HepG2 (cell line): ENCODE measurements at regions not wholly inside any gene's neighbourhood (a gene's known extent, or its start where the extent isn't known, plus 50 kb on each side); places are given as distances from the start of the nearest gene placed in this dataset.

Experiments used
- ATAC-seq: fragments of 200-7000 bp; cut with Tn5 transposase; 3 replicates; pipeline ENCODE4 v1.9.1; 2020; ENCODE audit warnings: mild to moderate bottlenecking, moderate library complexity
- BruUV-seq: library from RNA; stranded (reverse); fragments of 400-500 nt; replicated peaks from 2 replicates; lab custom pipeline; 2021; lab: Mats Ljungman, UMichigan
- CTCF ChIA-PET: fragments of 300-600 bp; formaldehyde crosslinking; extraction: SDS; loops from one replicate; lab custom pipeline; 2021; ENCODE audit warnings: low total read pairs, inconsistent platforms, low intra/inter-chr PET ratio; lab: Yijun Ruan, JAX
- POLR2A ChIA-PET: fragments of 350-600 bp; sonication (Branson Sonifier 250); formaldehyde crosslinking; loops from one replicate; lab custom pipeline; 2020; ENCODE audit warnings: antibody characterized with exemption, inconsistent platforms; lab: Yijun Ruan, JAX
- DNase-seq: peaks from one replicate; pipeline ENCODE4 v3.0.0-alpha.2; 2015; ENCODE audit warnings: low spot score
- FAIRE-seq: peaks from 3 replicates; lab custom pipeline; 2011; peaks lifted over from hg19 to GRCh38; lab: Jason Lieb, UNC
- H2AFZ ChIP-seq: one replicate; pipeline ENCODE4 v1.6.1; 2011; ENCODE audit warnings: low read length, inconsistent platforms
- H3K27ac ChIP-seq: fragments of 300-600 bp; 3 replicates; pipeline ENCODE4 v1.8.0; 2011; ENCODE audit warnings: mixed run types, mild to moderate bottlenecking, mixed read lengths, low read length, inconsistent platforms; ENCODE audit not compliant: insufficient read depth; ENCODE audit errors: extremely low read length
- H3K27me3 ChIP-seq, 2 experiments: fragments of 200-600 bp in 1 of 2; 2 replicates in 1 of 2; 3 replicates in 1 of 2; pipeline versions ENCODE4 v1.6.0 to v1.8.0; 2011; ENCODE audit warnings: low read length in 2 of 2, mild to moderate bottlenecking in 2 of 2, moderate library complexity in 2 of 2, inconsistent platforms in 1 of 2; ENCODE audit not compliant: insufficient read depth in 2 of 2, control insufficient read depth in 1 of 2
- H3K36me3 ChIP-seq, 2 experiments: fragments of 200-600 bp in 1 of 2; replicated peaks in 1 of 2; 2 replicates in 1 of 2; 3 replicates in 1 of 2; pipeline versions ENCODE4 v1.5.1 to v1.8.0; 2011; ENCODE audit warnings: low read length in 2 of 2, inconsistent platforms in 1 of 2; ENCODE audit not compliant: insufficient read depth in 2 of 2, control insufficient read depth in 1 of 2
- H3K4me1 ChIP-seq: 2 replicates; pipeline ENCODE4 v1.5.1; 2012; ENCODE audit warnings: low read length, inconsistent platforms; ENCODE audit not compliant: insufficient read depth
- H3K4me2 ChIP-seq: 2 replicates; pipeline ENCODE4 v1.6.0; 2011; ENCODE audit warnings: low read depth, low read length, inconsistent platforms
- H3K4me3 ChIP-seq, 3 experiments: fragments of 200-600 bp in 1 of 3; sonication (generic), shearing (Covaris generic) in 1 of 3; replicated peaks in 1 of 3; 2 replicates each; pipeline ENCODE4 v1.5.1; 2011 to 2016; ENCODE audit warnings: low read length in 3 of 3, inconsistent platforms in 2 of 3, low read depth in 2 of 3, mild to moderate bottlenecking in 2 of 3, control low read depth in 1 of 3, mixed read lengths in 1 of 3; ENCODE audit not compliant: insufficient read depth in 1 of 3
- H3K79me2 ChIP-seq: one replicate; pipeline ENCODE4 v1.6.1; 2011; ENCODE audit warnings: low read length, inconsistent platforms; ENCODE audit not compliant: insufficient read depth
- H3K9ac ChIP-seq: 2 replicates; pipeline ENCODE4 v1.6.0; 2011; ENCODE audit warnings: mild to moderate bottlenecking, low read depth, low read length, inconsistent platforms; ENCODE audit not compliant: insufficient read depth
- H3K9me3 ChIP-seq: 2 replicates; pipeline ENCODE4 v1.5.1; 2012; ENCODE audit warnings: mild to moderate bottlenecking, low read length
- H4K20me1 ChIP-seq: 2 replicates; pipeline ENCODE4 v1.6.0; 2011; ENCODE audit warnings: inconsistent platforms, mild to moderate bottlenecking, low read length, moderate library complexity; ENCODE audit not compliant: insufficient read depth
- BRF2 ChIP-seq: sonication (generic); formaldehyde crosslinking; IDR thresholded peaks from 2 replicates; pipeline ENCODE4 v1.8.1; 2022; ENCODE audit warnings: mild to moderate bottlenecking, missing genetic modification reagents
- E2F5 ChIP-seq: sonication (generic); formaldehyde crosslinking; conservative IDR thresholded peaks from 2 replicates; pipeline ENCODE4 v1.4.0; 2020; ENCODE audit warnings: missing genetic modification reagents
- KDM5B ChIP-seq: sonication (generic); formaldehyde crosslinking; IDR thresholded peaks from 2 replicates; pipeline ENCODE4 v1.4.0; 2020; ENCODE audit warnings: missing genetic modification reagents, mild to moderate bottlenecking, borderline replicate concordance
- PATZ1 ChIP-seq: sonication (generic); formaldehyde crosslinking; IDR thresholded peaks from 2 replicates; pipeline ENCODE4 v1.4.0; 2020; ENCODE audit warnings: missing genetic modification reagents
- SIN3B ChIP-seq: fragments of 150-350 bp; IDR thresholded peaks from 2 replicates; pipeline ENCODE4 v1.6.1; 2014; ENCODE audit warnings: low read length
- SOX5 ChIP-seq: IDR thresholded peaks from 2 replicates; pipeline ENCODE4 v1.6.1; 2016; ENCODE audit warnings: borderline replicate concordance
- ZBTB7A ChIP-seq: sonication (generic); formaldehyde crosslinking; IDR thresholded peaks from 2 replicates; pipeline ENCODE4 v1.8.0; 2022; ENCODE audit warnings: mild to moderate bottlenecking, missing genetic modification reagents
- ZNF510 ChIP-seq: sonication (generic); formaldehyde crosslinking; IDR thresholded peaks from 2 replicates; pipeline ENCODE4 v1.4.0; 2020; ENCODE audit warnings: low read depth, mild to moderate bottlenecking, missing genetic modification reagents
- ZNF546 ChIP-seq: sonication (generic); formaldehyde crosslinking; conservative IDR thresholded peaks from 2 replicates; pipeline ENCODE4 v1.8.1; 2023; ENCODE audit warnings: mild to moderate bottlenecking, missing genetic modification reagents
- ZNF576 ChIP-seq: sonication (generic); formaldehyde crosslinking; IDR thresholded peaks from 2 replicates; pipeline ENCODE4 v1.4.0; 2020; ENCODE audit warnings: mild to moderate bottlenecking, missing genetic modification reagents
- ZNF672 ChIP-seq: sonication (generic); formaldehyde crosslinking; IDR thresholded peaks from 2 replicates; pipeline ENCODE4 v1.8.1; 2022; ENCODE audit warnings: missing genetic modification reagents
- ZNF780A ChIP-seq: sonication (generic); formaldehyde crosslinking; IDR thresholded peaks from 2 replicates; pipeline ENCODE4 v1.8.0; 2022; ENCODE audit warnings: mild to moderate bottlenecking, missing genetic modification reagents, moderate library complexity
- WGBS: methylation state at CpG from one replicate; pipeline ENCODE4 v1.1.6; 2017; ENCODE audit warnings: low lambda C conversion rate; 5-methylcytosine and 5-hydroxymethylcytosine counted together
- in situ Hi-C: cut with HindIII; loops from 2 replicates; pipeline ENCODE4 v1.10.0; 2017; ENCODE audit warnings: low pct_unique_long_range_greater_than_20kb; ENCODE audit not compliant: extremely low pct_ligation_motif_present
- intact Hi-C: fragments of 100-400 bp; cut with micrococcal nuclease; formaldehyde crosslinking; loops from one replicate; pipeline ENCODE4 v1.10.0; 2022; ENCODE audit not compliant: unreplicated experiment

- no peak for TF ChIP-seq SIN3B
- TF ChIP-seq ZNF780A (CRISPR knock-in tag) = no peak
- TF ChIP-seq ZNF672 (CRISPR knock-in tag) = no peak
- TF ChIP-seq ZNF546 (CRISPR knock-in tag) = no peak
- TF ChIP-seq PATZ1 (CRISPR knock-in tag) = no peak
- no peak for TF ChIP-seq E2F5 (CRISPR knock-in tag)
Observed at GRCh38 chr1:37186246-37186756, 152.0 kb upstream of the GRIK3 start (continued).

GRCh38 chr1:37189111-37189510 lies 154.8 kb upstream of the GRIK3 start:
- no TSS peak for BruUV-seq
- WGBS = 7% methylated on average over 3 of the region's 3 CpGs
- ChIA-PET POLR2A (no interaction called here), CTCF (no interaction called here)
- intact Hi-C loops (no loop called here), in situ Hi-C loops (no loop called here)
- FAIRE-seq (no peak), DNase-seq (no peak), ATAC-seq (no peak)
- H3K27ac ChIP-seq = no peak overlapping the region
- 0 out of 2 replicates have a peak, but pooled peaks cover 3% of the 10 kb centered on the region for H4K20me1 ChIP-seq
- H2AFZ ChIP-seq = no peak overlapping the region
- H3K4me1 ChIP-seq = no peaks in the 10 kb centered on the region
- H3K36me3 ChIP-seq = no peaks in the 10 kb centered on the region
- no peak for TF ChIP-seq KDM5B
- TF ChIP-seq ZNF576 = no peak
- TF ChIP-seq ZBTB7A (CRISPR knock-in tag) = no peak
- no peak for TF ChIP-seq ZNF510 (CRISPR knock-in tag)
- TF ChIP-seq SOX5 (CRISPR knock-in tag) = no peak
- no peak for TF ChIP-seq BRF2 (CRISPR knock-in tag)
- H3K27me3 ChIP-seq = no peaks in the 10 kb centered on the region; a peak in 1 of 5 replicates
- no peaks in the 10 kb centered on the region for H3K79me2 ChIP-seq
- H3K4me2 ChIP-seq = no peak overlapping the region
- H3K4me3 ChIP-seq = no peak overlapping the region
- H3K9me3 ChIP-seq = no peaks in the 10 kb centered on the region; the same call in 1 of the 2 replicates
- H3K9ac ChIP-seq = no peak overlapping the region
